Mesendoderm (in vitro differentiated cells): ENCODE measurements at regions not wholly inside any gene's neighbourhood (a gene's known extent, or its start where the extent isn't known, plus 50 kb on each side); places are given as distances from the start of the nearest gene placed in this dataset.

ENCODE experiments used
- DNase-seq: peaks from one replicate; pipeline ENCODE4 v3.0.0; 2013
- H2AK5ac ChIP-seq: 2 replicates; pipeline ENCODE4 v1.6.1; 2013; ENCODE audit warnings: low read length, inconsistent platforms
- H2BK120ac ChIP-seq: 2 replicates; pipeline ENCODE4 v1.6.1; 2013; ENCODE audit warnings: low read depth, mild to moderate bottlenecking, low read length, moderate library complexity, mixed read lengths
- H2BK15ac ChIP-seq: replicated peaks from 2 replicates; pipeline ENCODE4 v1.6.1; 2013; ENCODE audit warnings: low read depth, mild to moderate bottlenecking, moderate library complexity
- H2BK5ac ChIP-seq: 2 replicates; pipeline ENCODE4 v1.6.1; 2013; ENCODE audit warnings: low read length, inconsistent platforms
- H3K18ac ChIP-seq: 2 replicates; pipeline ENCODE4 v1.6.1; 2013; ENCODE audit warnings: mild to moderate bottlenecking, low read length, mixed read lengths
- H3K23ac ChIP-seq: one replicate; pipeline ENCODE4 v1.6.1; 2013; ENCODE audit warnings: low read length
- H3K27ac ChIP-seq: 2 replicates; pipeline ENCODE4 v1.5.1; 2013; ENCODE audit warnings: low read depth, mild to moderate bottlenecking, inconsistent platforms, low read length, moderate library complexity
- H3K27me3 ChIP-seq: 2 replicates; pipeline ENCODE4 v1.6.1; 2013; ENCODE audit warnings: low read length, control low read depth, mild to moderate bottlenecking, inconsistent platforms; ENCODE audit not compliant: insufficient read depth, poor library complexity
- H3K36me3 ChIP-seq: 2 replicates; pipeline ENCODE4 v1.6.1; 2013; ENCODE audit warnings: low read length, inconsistent platforms; ENCODE audit not compliant: control insufficient read depth, insufficient read depth
- H3K4ac ChIP-seq: one replicate; pipeline ENCODE4 v1.6.1; 2013; ENCODE audit warnings: low read depth, mild to moderate bottlenecking, low read length, moderate library complexity
- H3K4me1 ChIP-seq: 2 replicates; pipeline ENCODE4 v1.6.1; 2013; ENCODE audit warnings: low read depth, low read length, inconsistent platforms; ENCODE audit not compliant: control insufficient read depth
- H3K4me2 ChIP-seq: 2 replicates; pipeline ENCODE4 v1.6.1; 2013; ENCODE audit warnings: low read length
- H3K4me3 ChIP-seq: 2 replicates; pipeline ENCODE4 v1.5.1; 2013; ENCODE audit warnings: mild to moderate bottlenecking, low read length
- H3K56ac ChIP-seq: one replicate; pipeline ENCODE4 v1.6.1; 2013; ENCODE audit warnings: low read length
- H3K79me1 ChIP-seq: 2 replicates; pipeline ENCODE4 v1.6.1; 2013; ENCODE audit warnings: low read length, inconsistent platforms
- H3K79me2 ChIP-seq: 2 replicates; pipeline ENCODE4 v1.6.1; 2013; ENCODE audit warnings: mild to moderate bottlenecking, low read length; ENCODE audit not compliant: control insufficient read depth, insufficient read depth
- H3K9ac ChIP-seq: 2 replicates; pipeline ENCODE4 v1.6.1; 2013; ENCODE audit warnings: low read length, inconsistent platforms
- H4K5ac ChIP-seq: one replicate; pipeline ENCODE4 v1.6.1; 2013; ENCODE audit warnings: low read length
- H4K8ac ChIP-seq: one replicate; pipeline ENCODE4 v1.6.1; 2013; ENCODE audit warnings: low read depth, mild to moderate bottlenecking, control low read depth, low read length, moderate library complexity
- WGBS: extraction: QIAGEN DNeasy Blood & Tissue Kit; methylation state at CpG from one replicate; pipeline ENCODE4 v1.1.7; 2013; ENCODE audit warnings: low lambda C conversion rate, missing lambda C conversion rate; ENCODE audit not compliant: insufficient coverage; ENCODE audit errors: extremely low coverage; 5-methylcytosine and 5-hydroxymethylcytosine counted together

DNA sequence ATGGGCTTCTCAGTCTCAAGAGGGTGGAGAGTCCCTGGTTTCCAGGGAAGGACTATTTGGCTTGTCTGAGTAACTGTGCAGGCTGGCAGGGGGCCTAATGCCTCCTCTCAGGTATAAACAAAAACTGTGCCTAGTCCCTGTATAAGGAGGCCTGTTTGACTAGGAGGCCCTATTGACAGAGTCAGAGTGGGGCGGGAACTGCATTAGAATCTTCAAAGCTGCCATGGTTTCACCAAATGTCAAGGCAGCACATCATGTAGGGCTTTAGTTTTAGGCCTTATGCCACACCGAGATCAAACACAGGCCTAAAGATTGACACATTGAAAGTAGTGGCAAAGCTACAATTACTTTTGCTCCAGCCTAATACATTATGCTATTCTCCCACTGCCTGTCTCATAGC is 611.5 kb upstream of the B3GAT1 start:
- no peaks in the 10 kb centered on the region for H3K79me2 ChIP-seq
- H2BK15ac ChIP-seq = no peak overlapping the region
- H3K18ac ChIP-seq = no peak overlapping the region
- no peaks in the 10 kb centered on the region for H3K36me3 ChIP-seq
- no peak overlapping the region for H3K4me3 ChIP-seq
- no peak overlapping the region for H2AK5ac ChIP-seq
- no peak overlapping the region for H3K4ac ChIP-seq
- no peak overlapping the region for H4K8ac ChIP-seq
- no peaks in the 10 kb centered on the region for H3K27me3 ChIP-seq
- no peak overlapping the region for H3K56ac ChIP-seq
- H3K23ac ChIP-seq = no peak overlapping the region
- no peak overlapping the region for H3K27ac ChIP-seq
- H3K4me2 ChIP-seq = no peak overlapping the region
- H3K9ac ChIP-seq = no peak overlapping the region
- no CpG with 5 or more reads among the region's 2 CpGs for WGBS
- DNase-seq = no peak
- no peaks in the 10 kb centered on the region for H3K79me1 ChIP-seq
- H2BK5ac ChIP-seq = no peak overlapping the region
- H3K4me1 ChIP-seq = no peaks in the 10 kb centered on the region
- H4K5ac ChIP-seq = no peak overlapping the region
- H2BK120ac ChIP-seq = no peak overlapping the region

DNA sequence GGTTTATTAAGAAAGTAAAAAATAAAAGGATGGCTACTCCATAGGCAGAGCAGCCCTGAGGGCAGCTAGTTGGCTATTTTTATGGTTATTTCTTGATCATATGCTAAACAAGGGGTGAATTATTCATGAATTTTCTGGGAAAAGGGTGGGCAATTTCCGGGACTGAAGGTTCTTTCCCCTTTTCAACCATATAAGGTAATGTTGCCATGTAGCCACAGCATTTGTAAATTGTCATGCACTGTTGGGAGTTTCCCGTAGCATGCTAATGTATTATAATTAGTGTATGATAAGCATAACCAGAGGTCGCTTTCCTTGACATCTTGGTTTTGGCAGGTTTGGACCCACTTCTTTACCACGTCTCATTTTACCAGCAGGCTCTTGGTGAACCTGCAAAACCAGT is 610.4 kb upstream of the B3GAT1 start:
- Histone ChIP-seq H3K27ac (no peak overlapping the region), H3K79me1 (no peaks in the 10 kb centered on the region), H3K23ac (no peak overlapping the region), H3K4me1 (no peaks in the 10 kb centered on the region), H3K4me3 (no peak overlapping the region), H3K56ac (no peak overlapping the region), H3K27me3 (no peaks in the 10 kb centered on the region), H2BK15ac (no peak overlapping the region), H3K36me3 (no peaks in the 10 kb centered on the region), H2BK120ac (no peak overlapping the region), H3K4ac (no peak overlapping the region), H3K79me2 (no peaks in the 10 kb centered on the region), H4K8ac (no peak overlapping the region), H2BK5ac (no peak overlapping the region), H3K18ac (no peak overlapping the region), H3K4me2 (no peak overlapping the region), H2AK5ac (no peak overlapping the region), H4K5ac (no peak overlapping the region), H3K9ac (no peak overlapping the region)
- WGBS = no CpG with 5 or more reads among the region's 4 CpGs
- DNase-seq = no peak

DNA sequence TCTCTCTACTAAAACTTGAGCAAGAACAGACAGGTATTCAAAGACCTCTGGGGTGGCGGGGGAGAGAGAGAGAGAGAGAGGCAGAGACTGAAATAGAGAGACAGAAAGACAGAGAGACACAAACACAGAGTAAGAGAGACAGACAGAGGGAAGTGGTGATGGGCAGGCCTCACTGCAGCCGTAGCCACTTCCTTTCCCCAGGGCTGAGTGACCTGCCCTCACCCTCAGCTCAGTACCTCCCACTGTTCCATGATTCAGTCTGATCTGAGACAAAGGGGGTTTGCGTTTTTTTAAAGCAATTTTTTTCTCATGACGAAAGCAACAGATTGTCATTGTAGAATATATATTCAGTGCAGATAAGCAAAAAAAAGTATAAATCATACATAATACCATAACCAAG is 607.9 kb upstream of the B3GAT1 start:
- Histone ChIP-seq H4K8ac (no peak overlapping the region), H3K4ac (no peak overlapping the region), H3K27me3 (no peaks in the 10 kb centered on the region), H3K79me1 (no peaks in the 10 kb centered on the region), H2AK5ac (no peak overlapping the region), H4K5ac (no peak overlapping the region), H3K56ac (no peak overlapping the region), H2BK5ac (no peak overlapping the region), H3K27ac (no peak overlapping the region), H3K4me1 (no peaks in the 10 kb centered on the region), H3K9ac (no peak overlapping the region), H3K36me3 (no peaks in the 10 kb centered on the region), H2BK15ac (no peak overlapping the region), H3K4me3 (no peak overlapping the region), H3K23ac (no peak overlapping the region), H2BK120ac (no peak overlapping the region), H3K4me2 (no peak overlapping the region), H3K18ac (no peak overlapping the region), H3K79me2 (no peaks in the 10 kb centered on the region)
- no peak for DNase-seq
- no CpG with 5 or more reads among the region's 4 CpGs for WGBS

DNA sequence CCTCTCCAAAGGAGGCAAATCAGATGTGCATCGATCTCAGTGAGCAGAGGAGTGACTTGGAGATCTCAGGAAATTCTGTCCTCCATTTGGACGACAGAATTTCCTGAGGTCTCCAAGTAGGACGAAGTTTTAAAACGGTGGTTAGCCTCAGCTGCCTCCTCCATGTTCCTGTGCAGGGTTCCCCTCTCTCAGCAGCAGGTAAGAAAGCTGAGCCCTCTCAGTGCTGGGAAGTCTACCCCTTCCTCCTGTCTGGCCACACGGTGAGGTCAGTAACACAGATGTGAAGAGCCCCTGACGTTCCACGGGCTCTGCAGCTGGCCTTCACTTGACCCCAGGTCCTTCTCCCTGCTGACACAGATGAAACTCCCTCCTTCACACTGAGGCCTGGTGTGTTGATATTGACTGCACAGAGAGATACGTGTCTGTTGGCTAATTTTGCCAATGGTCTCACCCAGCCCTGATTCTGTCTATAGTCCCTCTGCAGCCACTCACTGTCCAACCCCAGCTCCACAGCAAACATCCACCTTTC is 607.4 kb upstream of the B3GAT1 start:
- H3K18ac ChIP-seq = no peak overlapping the region
- no peak overlapping the region for H2BK5ac ChIP-seq
- DNase-seq = no peak
- H3K9ac ChIP-seq = no peak overlapping the region
- H4K8ac ChIP-seq = no peak overlapping the region
- no peak overlapping the region for H3K56ac ChIP-seq
- WGBS = no CpG with 5 or more reads among the region's 8 CpGs
- H2BK15ac ChIP-seq = no peak overlapping the region
- H3K27ac ChIP-seq = no peak overlapping the region
- no peak overlapping the region for H3K4me2 ChIP-seq
- H2AK5ac ChIP-seq = no peak overlapping the region
- H3K27me3 ChIP-seq = no peaks in the 10 kb centered on the region
- no peaks in the 10 kb centered on the region for H3K79me1 ChIP-seq
- H3K4me3 ChIP-seq = no peak overlapping the region
- H3K79me2 ChIP-seq = no peaks in the 10 kb centered on the region
- H3K4me1 ChIP-seq = no peaks in the 10 kb centered on the region
- H4K5ac ChIP-seq = no peak overlapping the region
- H3K36me3 ChIP-seq = no peaks in the 10 kb centered on the region
- no peak overlapping the region for H2BK120ac ChIP-seq
- no peak overlapping the region for H3K23ac ChIP-seq
- H3K4ac ChIP-seq = no peak overlapping the region

DNA sequence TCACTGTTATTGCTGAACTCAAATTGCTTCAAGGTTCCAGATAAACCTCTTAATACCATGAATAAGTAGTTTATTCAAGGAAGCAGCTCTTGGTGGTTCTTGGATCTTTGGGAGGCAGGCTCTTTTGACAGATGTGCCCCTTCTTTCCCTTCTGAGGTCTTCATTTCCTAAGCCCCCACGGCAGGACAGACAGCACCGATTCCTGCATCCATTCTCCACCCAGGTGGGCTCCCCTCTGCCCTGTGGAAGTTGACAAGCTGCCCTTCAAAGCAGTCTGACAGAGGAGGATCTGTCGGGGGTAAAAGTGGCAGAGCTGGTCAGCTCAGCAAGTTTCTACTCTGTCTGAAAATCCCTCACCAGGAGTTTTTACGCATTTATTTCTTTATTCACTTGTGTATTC is 605.3 kb upstream of the B3GAT1 start:
- Histone ChIP-seq H2BK15ac (no peak overlapping the region), H3K36me3 (no peaks in the 10 kb centered on the region), H2AK5ac (no peak overlapping the region), H3K4me3 (no peak overlapping the region), H3K23ac (no peak overlapping the region), H2BK120ac (no peak overlapping the region), H3K18ac (no peak overlapping the region), H4K8ac (no peak overlapping the region), H3K9ac (no peak overlapping the region), H3K27ac (no peak overlapping the region), H2BK5ac (no peak overlapping the region), H3K79me1 (no peaks in the 10 kb centered on the region), H3K4ac (no peak overlapping the region), H3K27me3 (no peaks in the 10 kb centered on the region), H3K79me2 (no peaks in the 10 kb centered on the region), H3K56ac (no peak overlapping the region), H4K5ac (no peak overlapping the region), H3K4me1 (no peaks in the 10 kb centered on the region), H3K4me2 (no peak overlapping the region)
- no peak for DNase-seq
- WGBS = no CpG with 5 or more reads among the region's 4 CpGs

DNA sequence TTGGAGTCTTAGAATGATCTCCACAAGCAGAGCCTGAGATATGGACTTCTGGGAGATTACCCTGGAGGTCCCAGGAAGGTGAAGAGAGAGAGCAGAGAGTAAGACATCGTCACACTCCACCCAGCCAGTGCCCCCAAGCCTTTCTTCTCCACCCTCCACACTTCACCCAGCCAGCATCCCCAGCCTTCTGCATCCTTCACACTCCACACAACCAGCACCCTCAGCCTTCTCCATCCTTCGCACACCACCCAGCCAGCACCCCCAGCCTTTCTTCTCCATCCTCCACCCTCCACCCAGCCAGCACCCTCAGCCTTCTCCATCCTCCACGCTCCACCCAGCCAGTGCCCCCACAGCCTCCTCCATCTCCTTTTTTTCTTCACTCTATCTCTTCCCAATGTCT is 603.9 kb upstream of the B3GAT1 start:
- Histone ChIP-seq H2BK120ac (no peak overlapping the region), H3K79me2 (no peaks in the 10 kb centered on the region), H3K9ac (no peak overlapping the region), H3K18ac (no peak overlapping the region), H3K27me3 (no peaks in the 10 kb centered on the region), H3K36me3 (no peaks in the 10 kb centered on the region), H4K5ac (no peak overlapping the region), H3K4me3 (no peak overlapping the region), H3K23ac (no peak overlapping the region), H2AK5ac (no peak overlapping the region), H3K4me2 (no peak overlapping the region), H4K8ac (no peak overlapping the region), H3K4ac (no peak overlapping the region), H3K79me1 (no peaks in the 10 kb centered on the region), H2BK5ac (no peak overlapping the region), H3K56ac (no peak overlapping the region), H3K4me1 (no peaks in the 10 kb centered on the region), H2BK15ac (no peak overlapping the region), H3K27ac (no peak overlapping the region)
- DNase-seq = no peak
- no CpG with 5 or more reads among the region's 3 CpGs for WGBS
